H9 (cell line): ENCODE measurements at regions not wholly inside any gene's neighbourhood (a gene's known extent, or its start where the extent isn't known, plus 50 kb on each side); places are given as distances from the start of the nearest gene placed in this dataset.

Source experiments
- DNase-seq: peaks from one replicate; pipeline ENCODE4 v3.0.0-alpha.2; 2017
- H2AFZ ChIP-seq: one replicate; pipeline ENCODE4 v1.6.1; 2013; ENCODE audit warnings: mild to moderate bottlenecking, low read length, control low read depth, moderate library complexity
- H2AK5ac ChIP-seq: 2 replicates; pipeline ENCODE4 v1.6.1; 2013; ENCODE audit warnings: low read length, control low read depth, mixed read lengths; ENCODE audit not compliant: insufficient read length
- H2BK120ac ChIP-seq: one replicate; pipeline ENCODE4 v1.6.1; 2013; ENCODE audit warnings: low read depth, mild to moderate bottlenecking, low read length, control low read depth, inconsistent platforms; ENCODE audit not compliant: poor library complexity, severe bottlenecking
- H2BK12ac ChIP-seq: 2 replicates; pipeline ENCODE4 v1.6.1; 2013; ENCODE audit warnings: low read length, control low read depth, mixed read lengths, low read depth; ENCODE audit not compliant: insufficient read length
- H2BK15ac ChIP-seq: 2 replicates; pipeline ENCODE4 v1.6.1; 2013; ENCODE audit warnings: low read depth, low read length, control low read depth
- H2BK20ac ChIP-seq: one replicate; pipeline ENCODE4 v1.6.1; 2013; ENCODE audit warnings: low read depth, mild to moderate bottlenecking, low read length, control low read depth, inconsistent platforms; ENCODE audit not compliant: poor library complexity, severe bottlenecking
- H2BK5ac ChIP-seq: 2 replicates; pipeline ENCODE4 v1.6.1; 2013; ENCODE audit warnings: low read length, control low read depth, mixed read lengths; ENCODE audit not compliant: insufficient read length
- H3K14ac ChIP-seq: 2 replicates; pipeline ENCODE4 v1.6.1; 2013; ENCODE audit warnings: low read length, control low read depth; ENCODE audit not compliant: insufficient read depth
- H3K18ac ChIP-seq: 2 replicates; pipeline ENCODE4 v1.6.1; 2013; ENCODE audit warnings: low read depth, mild to moderate bottlenecking, mixed read lengths, low read length, control low read depth; ENCODE audit not compliant: insufficient read length
- H3K23ac ChIP-seq: 2 replicates; pipeline ENCODE4 v1.6.1; 2013; ENCODE audit warnings: low read length, control low read depth, mixed read lengths, low read depth; ENCODE audit not compliant: insufficient read length
- H3K23me2 ChIP-seq: 2 replicates; pipeline ENCODE4 v1.6.1; 2013; ENCODE audit warnings: low read depth, mild to moderate bottlenecking, mixed read lengths, low read length, control low read depth; ENCODE audit not compliant: insufficient read length, poor library complexity, severe bottlenecking
- H3K27ac ChIP-seq: 2 replicates; pipeline ENCODE4 v1.5.1; 2013; ENCODE audit warnings: low read length, control low read depth, mixed read lengths, low read depth; ENCODE audit not compliant: insufficient read length
- H3K27me3 ChIP-seq: 2 replicates; pipeline ENCODE4 v1.6.1; 2013; ENCODE audit warnings: low read length, control low read depth, inconsistent platforms; ENCODE audit not compliant: insufficient read depth
- H3K4ac ChIP-seq: 2 replicates; pipeline ENCODE4 v1.6.1; 2013; ENCODE audit warnings: low read depth, mild to moderate bottlenecking, control low read depth, inconsistent platforms, low read length, moderate library complexity
- H3K4me1 ChIP-seq: 2 replicates; pipeline ENCODE4 v1.6.1; 2013; ENCODE audit warnings: low read length, control low read depth, inconsistent platforms; ENCODE audit not compliant: insufficient read depth
- H3K4me2 ChIP-seq: 2 replicates; pipeline ENCODE4 v1.6.1; 2013; ENCODE audit warnings: low read length, control low read depth, mixed read lengths; ENCODE audit not compliant: insufficient read length, insufficient read depth
- H3K56ac ChIP-seq: 2 replicates; pipeline ENCODE4 v1.6.1; 2013; ENCODE audit warnings: low read depth, mild to moderate bottlenecking, mixed read lengths, low read length, control low read depth; ENCODE audit not compliant: insufficient read length
- H3K79me1 ChIP-seq: 2 replicates; pipeline ENCODE4 v1.6.1; 2013; ENCODE audit warnings: low read depth, mild to moderate bottlenecking, moderate library complexity, low read length, control low read depth, inconsistent platforms; ENCODE audit not compliant: insufficient read depth, poor library complexity, severe bottlenecking
- H3K79me2 ChIP-seq: 2 replicates; pipeline ENCODE4 v1.6.1; 2013; ENCODE audit warnings: low read length, control low read depth, inconsistent platforms; ENCODE audit not compliant: insufficient read depth
- H3K9ac ChIP-seq: 2 replicates; pipeline ENCODE4 v1.6.1; 2013; ENCODE audit warnings: low read length, control low read depth, mixed read lengths; ENCODE audit not compliant: insufficient read length; ENCODE audit errors: extremely low read depth
- H3K9me3 ChIP-seq: one replicate; pipeline ENCODE4 v1.6.1; 2013; ENCODE audit warnings: low read depth, low read length, inconsistent platforms; ENCODE audit not compliant: control insufficient read depth
- H3T11ph ChIP-seq: one replicate; pipeline ENCODE4 v1.6.1; 2013; ENCODE audit warnings: mild to moderate bottlenecking, low read length, control low read depth, inconsistent platforms
- H4K20me1 ChIP-seq: one replicate; pipeline ENCODE4 v1.6.1; 2013; ENCODE audit not compliant: control insufficient read depth, insufficient read length, insufficient read depth
- H4K5ac ChIP-seq: 2 replicates; pipeline ENCODE4 v1.6.1; 2013; ENCODE audit warnings: low read depth, mild to moderate bottlenecking, mixed read lengths, low read length, control low read depth; ENCODE audit not compliant: insufficient read length
- H4K8ac ChIP-seq: replicated peaks from 2 replicates; pipeline ENCODE4 v1.6.1; 2013; ENCODE audit warnings: low read length, control low read depth, mixed read lengths, low read depth; ENCODE audit not compliant: insufficient read length
- H4K91ac ChIP-seq: 2 replicates; pipeline ENCODE4 v1.6.1; 2013; ENCODE audit warnings: low read depth, mild to moderate bottlenecking, moderate library complexity, mixed read lengths, low read length, control low read depth; ENCODE audit not compliant: insufficient read length
- H3K27ac Mint-ChIP-seq, 3 experiments: 2 replicates in 2 of 3; 3 replicates in 1 of 3; pipeline ENCODE4 v1.8.0; 2020 to 2021; ENCODE audit warnings: mixed read lengths in 3 of 3, mild to moderate bottlenecking in 1 of 3, moderate library complexity in 1 of 3
- H3K27me3 Mint-ChIP-seq: 2 replicates; pipeline ENCODE4 v1.8.0; 2021; ENCODE audit warnings: low read depth, mild to moderate bottlenecking, moderate library complexity, mixed read lengths
- H3K36me3 Mint-ChIP-seq, 3 experiments: 2 replicates in 2 of 3; 3 replicates in 1 of 3; pipeline ENCODE4 v1.8.0; 2020 to 2021; ENCODE audit warnings: low read depth in 3 of 3, mixed read lengths in 3 of 3; ENCODE audit not compliant: insufficient read depth in 1 of 3
- H3K4me1 Mint-ChIP-seq, 2 experiments: 2 replicates each; pipeline ENCODE4 v1.8.0; 2020; ENCODE audit warnings: mixed read lengths in 2 of 2
- H3K4me3 Mint-ChIP-seq, 2 experiments: 2 replicates in 1 of 2; 3 replicates in 1 of 2; pipeline ENCODE4 v1.8.0; 2020 to 2021; ENCODE audit warnings: mild to moderate bottlenecking in 2 of 2, mixed read lengths in 2 of 2, moderate library complexity in 1 of 2
- H3K9me3 Mint-ChIP-seq, 2 experiments: 2 replicates in 1 of 2; 3 replicates in 1 of 2; pipeline ENCODE4 v1.8.0; 2020; ENCODE audit warnings: mild to moderate bottlenecking in 2 of 2, mixed read lengths in 2 of 2, moderate library complexity in 1 of 2
- CTCF ChIP-seq: fragments of 200-600 bp; sonication (generic); conservative IDR thresholded peaks from 3 replicates; pipeline ENCODE4 v1.8.0; 2021; ENCODE audit warnings: antibody characterized with exemption, mild to moderate bottlenecking
- WGBS: extraction: QIAGEN DNeasy Blood & Tissue Kit; methylation state at CpG from one replicate; pipeline ENCODE4 v1.1.7; 2013; ENCODE audit warnings: missing lambda C conversion rate, low lambda C conversion rate, mixed read lengths; ENCODE audit not compliant: insufficient read length; ENCODE audit errors: extremely low coverage; 5-methylcytosine and 5-hydroxymethylcytosine counted together

- Histone ChIP-seq H3K4me1 (no peaks in the 10 kb centered on the region), H3K9ac (no peak overlapping the region), H2BK20ac (no peak overlapping the region), H2AK5ac (no peak overlapping the region), H2BK12ac (no peak overlapping the region), H3K27ac (no peak overlapping the region), H3K14ac (no peak overlapping the region), H4K8ac (no peak overlapping the region), H2BK5ac (no peak overlapping the region), H2BK120ac (no peak overlapping the region), H3K18ac (no peak overlapping the region), H4K20me1 (no peaks in the 10 kb centered on the region), H3K4ac (no peak overlapping the region), H3K23me2 (no peaks in the 10 kb centered on the region), H2BK15ac (no peak overlapping the region), H3K4me2 (no peak overlapping the region), H3K9me3 (no peaks in the 10 kb centered on the region), H3K27me3 (no peaks in the 10 kb centered on the region), H4K91ac (no peak overlapping the region), H2AFZ (no peak overlapping the region), H4K5ac (no peak overlapping the region), H3K79me1 (no peaks in the 10 kb centered on the region), H3K56ac (no peak overlapping the region), H3K79me2 (no peaks in the 10 kb centered on the region), H3T11ph (no peak overlapping the region), H3K23ac (no peak overlapping the region)
- no CpG with 5 or more reads among the region's 4 CpGs for WGBS
- Mint-ChIP-seq H3K4me1 (no peaks in the 10 kb centered on the region), H3K4me3 (no peak overlapping the region), H3K27ac (no peak overlapping the region), H3K27me3 (peaks cover 4% of the 10 kb centered on the region), H3K9me3 (peaks cover 0 to 4% of the 10 kb centered on the region in 2 experiments; a peak in 1 of 5 replicates), H3K36me3 (no peaks in the 10 kb centered on the region)
- DNase-seq: no peak
- no peak for TF ChIP-seq CTCF
These were observed 284.5 kb downstream of the SS18 start for GRCh38 chr18:25805939-25806338.
